Mammary epithelial cell (primary cell): ENCODE measurements at regions not wholly inside any gene's neighbourhood (a gene's known extent, or its start where the extent isn't known, plus 50 kb on each side); places are given as distances from the start of the nearest gene placed in this dataset.

Experiments
- CTCF ChIP-seq, 2 donors: IDR thresholded peaks in 1 of 2; conservative IDR thresholded peaks in 1 of 2; 2 replicates each; pipeline ENCODE4 v1.5.1; 2011 to 2012; ENCODE audit warnings: inconsistent platforms in 2 of 2, low read length in 2 of 2, mild to moderate bottlenecking in 2 of 2, control low read depth in 1 of 2, low read depth in 1 of 2; ENCODE audit not compliant: insufficient read depth in 1 of 2; ENCODE audit errors: extremely low read depth in 1 of 2
- EZH2 ChIP-seq: IDR thresholded peaks from 2 replicates; pipeline ENCODE4 v1.6.1; 2012; ENCODE audit warnings: low read length, inconsistent platforms, borderline replicate concordance

GRCh38 chr1:214808845-214809460, 206.0 kb downstream of the CENPF start:
- TF ChIP-seq CTCF (conservative IDR thresholded peaks at IDR 0.05 in 1 of 2, IDR thresholded peaks at IDR 0.05 in 1 of 2; ENCODE audit: extremely low read depth in 1 of 2, insufficient read depth in 1 of 2, low read depth in 1 of 2, low read length in 2 of 2) (peak; percentile 48 to 71), EZH2 (no peak)
